VCaP (cell line): ENCODE measurements at regions not wholly inside any gene's neighbourhood (a gene's known extent, or its start where the extent isn't known, plus 50 kb on each side); places are given as distances from the start of the nearest gene placed in this dataset.

ENCODE experiments used
- H3K27ac ChIP-seq: fragments of 450-650 bp; 2 replicates; pipeline ENCODE4 v1.5.1; 2017
- TF ChIP-seq, protein P1 (sequence below): fragments of 450-650 bp; conservative IDR thresholded peaks from 2 replicates; pipeline ENCODE4 v1.5.1; 2017; ENCODE audit warnings: mild to moderate bottlenecking, moderate library complexity

DNA sequence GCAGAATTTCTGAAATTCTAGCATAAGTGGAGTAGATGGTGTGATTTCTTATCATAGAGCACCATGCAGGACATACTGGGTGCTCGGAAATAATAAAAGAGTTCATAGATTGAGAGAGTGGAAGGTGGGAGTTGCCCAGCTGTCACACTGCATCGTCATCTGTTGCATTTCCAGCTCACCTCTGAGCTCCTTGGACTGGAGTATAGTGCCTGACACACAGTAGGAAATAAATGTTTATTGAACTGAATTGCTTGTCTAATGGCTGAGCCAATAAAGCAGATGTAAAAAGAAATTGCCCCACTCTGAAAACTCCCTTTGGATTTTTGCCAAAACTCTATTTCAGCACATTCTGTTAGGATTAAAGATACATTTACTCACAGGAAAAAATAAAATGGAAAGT, 108.9 kb upstream of the UBE2E1 start:
- no peak overlapping the region for H3K27ac ChIP-seq
- TF ChIP-seq, protein P1, sequence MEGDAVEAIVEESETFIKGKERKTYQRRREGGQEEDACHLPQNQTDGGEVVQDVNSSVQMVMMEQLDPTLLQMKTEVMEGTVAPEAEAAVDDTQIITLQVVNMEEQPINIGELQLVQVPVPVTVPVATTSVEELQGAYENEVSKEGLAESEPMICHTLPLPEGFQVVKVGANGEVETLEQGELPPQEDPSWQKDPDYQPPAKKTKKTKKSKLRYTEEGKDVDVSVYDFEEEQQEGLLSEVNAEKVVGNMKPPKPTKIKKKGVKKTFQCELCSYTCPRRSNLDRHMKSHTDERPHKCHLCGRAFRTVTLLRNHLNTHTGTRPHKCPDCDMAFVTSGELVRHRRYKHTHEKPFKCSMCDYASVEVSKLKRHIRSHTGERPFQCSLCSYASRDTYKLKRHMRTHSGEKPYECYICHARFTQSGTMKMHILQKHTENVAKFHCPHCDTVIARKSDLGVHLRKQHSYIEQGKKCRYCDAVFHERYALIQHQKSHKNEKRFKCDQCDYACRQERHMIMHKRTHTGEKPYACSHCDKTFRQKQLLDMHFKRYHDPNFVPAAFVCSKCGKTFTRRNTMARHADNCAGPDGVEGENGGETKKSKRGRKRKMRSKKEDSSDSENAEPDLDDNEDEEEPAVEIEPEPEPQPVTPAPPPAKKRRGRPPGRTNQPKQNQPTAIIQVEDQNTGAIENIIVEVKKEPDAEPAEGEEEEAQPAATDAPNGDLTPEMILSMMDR = no peak

DNA sequence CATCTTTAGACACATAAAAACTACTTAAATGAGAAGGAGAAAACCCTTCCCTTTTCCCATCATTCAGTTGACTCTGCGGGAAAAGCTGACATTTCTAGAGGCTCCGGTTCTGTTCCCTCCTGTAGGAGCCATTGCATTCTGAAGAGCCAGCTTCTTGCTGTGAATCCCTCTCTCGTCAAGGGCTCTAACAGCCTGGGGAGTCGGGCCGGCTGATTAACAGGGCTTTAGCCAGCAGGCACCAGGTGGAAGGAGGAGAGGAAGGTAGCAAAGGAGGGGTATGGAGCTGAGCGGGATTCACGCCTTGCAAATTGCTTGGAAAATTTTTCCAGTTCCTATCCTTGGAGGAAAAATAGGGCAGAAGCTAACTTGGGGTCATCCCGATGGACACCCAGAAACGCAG, 108.3 kb upstream of the UBE2E1 start:
- no peak overlapping the region for H3K27ac ChIP-seq
- TF ChIP-seq, protein P1 = no peak

DNA sequence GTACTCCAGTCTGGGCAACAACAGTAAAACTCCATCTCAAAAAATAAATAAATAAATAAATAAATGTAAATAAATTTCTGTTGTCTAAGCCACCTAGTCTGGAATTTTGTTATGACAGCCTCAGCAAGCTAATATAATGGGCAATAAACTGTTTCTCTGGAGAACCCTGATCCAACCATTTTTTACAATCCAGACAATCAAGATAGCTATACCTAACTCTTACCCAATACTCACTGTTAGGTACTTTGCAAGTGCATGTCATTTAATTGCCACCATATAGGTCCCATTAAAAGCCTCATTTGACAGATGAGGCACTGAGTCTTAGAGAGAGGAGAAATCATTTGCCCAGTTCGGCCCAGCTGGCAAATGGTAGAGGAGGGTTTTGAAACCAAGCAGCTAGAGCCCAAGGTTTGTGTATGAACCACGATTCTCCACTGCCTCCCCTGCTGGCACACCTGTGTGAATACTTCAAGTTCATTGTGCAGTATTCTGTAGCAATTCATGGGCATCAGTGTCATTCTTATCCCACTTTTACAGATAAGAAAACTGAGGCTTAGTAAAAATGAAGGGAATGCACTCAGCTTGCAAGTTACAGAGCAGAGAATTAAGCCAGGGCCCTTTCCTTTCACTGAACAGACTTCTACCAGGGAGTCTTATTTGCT, 107.0 kb upstream of the UBE2E1 start:
- TF ChIP-seq, protein P1 = no peak; the same call in 1 of the 2 replicates
- no peak overlapping the region for H3K27ac ChIP-seq

DNA sequence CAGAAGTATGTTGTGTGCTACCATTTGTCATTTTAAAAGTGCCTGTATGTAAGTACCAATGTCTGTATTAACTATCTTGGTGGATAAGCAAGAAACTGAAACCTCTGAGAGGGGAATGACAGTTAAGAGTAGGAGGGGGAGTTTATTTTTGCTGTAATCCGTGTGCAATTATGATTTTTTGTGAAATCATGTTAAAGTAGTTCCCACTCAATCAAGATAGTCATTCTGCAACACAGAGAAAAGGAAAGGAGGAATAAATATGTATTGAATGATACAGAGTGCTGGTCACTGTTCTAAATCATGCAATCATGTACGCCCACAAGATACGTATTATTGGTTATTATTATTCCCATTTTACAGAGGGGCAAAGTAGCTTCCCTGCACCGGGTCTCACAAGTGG, 105.1 kb upstream of the UBE2E1 start:
- H3K27ac ChIP-seq = no peak overlapping the region
- TF ChIP-seq, protein P1 = no peak

DNA sequence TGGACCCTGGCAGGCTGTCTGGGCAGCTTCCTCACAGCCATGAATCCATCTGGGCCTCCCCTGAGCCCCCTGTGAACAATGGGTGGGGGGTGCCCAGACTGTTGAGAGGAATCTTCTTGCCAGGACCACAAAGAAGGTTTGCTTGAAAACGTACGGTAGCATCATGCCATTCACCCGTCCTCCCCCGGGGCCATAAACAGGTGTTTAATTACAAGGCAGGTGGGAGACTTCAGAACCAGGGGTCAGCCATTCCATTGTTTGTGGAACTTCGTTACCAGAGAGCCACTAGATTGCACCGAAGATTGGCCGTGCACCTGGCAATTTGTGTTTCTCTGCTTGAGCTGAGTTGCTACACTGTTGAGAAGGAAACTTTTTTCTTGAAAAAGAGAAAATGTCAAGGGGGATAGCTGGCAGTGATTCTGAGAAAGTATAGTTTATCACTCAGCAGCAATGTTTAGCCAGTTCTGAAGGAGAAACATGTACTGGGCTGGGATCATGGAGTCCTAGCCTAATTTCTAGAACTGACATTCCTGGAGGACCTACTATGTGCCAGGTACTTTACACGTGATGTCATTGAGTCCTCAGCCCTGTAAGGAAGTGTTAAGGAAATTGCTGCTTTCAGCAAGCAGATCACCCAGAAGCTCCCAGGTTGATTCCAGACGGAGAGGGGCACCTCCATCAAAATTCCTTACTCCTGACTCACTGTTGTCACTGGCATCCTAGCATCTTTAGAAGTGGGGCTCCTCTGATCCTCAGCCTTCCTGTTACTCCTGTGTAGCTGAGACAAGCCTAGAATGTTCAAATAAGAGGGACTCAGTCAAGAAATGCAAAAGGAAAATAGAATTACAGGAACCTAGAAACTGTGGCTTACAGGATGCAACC, 103.8 kb upstream of the UBE2E1 start:
- TF ChIP-seq, protein P1 = no peak
- H3K27ac ChIP-seq = no peak overlapping the region

DNA sequence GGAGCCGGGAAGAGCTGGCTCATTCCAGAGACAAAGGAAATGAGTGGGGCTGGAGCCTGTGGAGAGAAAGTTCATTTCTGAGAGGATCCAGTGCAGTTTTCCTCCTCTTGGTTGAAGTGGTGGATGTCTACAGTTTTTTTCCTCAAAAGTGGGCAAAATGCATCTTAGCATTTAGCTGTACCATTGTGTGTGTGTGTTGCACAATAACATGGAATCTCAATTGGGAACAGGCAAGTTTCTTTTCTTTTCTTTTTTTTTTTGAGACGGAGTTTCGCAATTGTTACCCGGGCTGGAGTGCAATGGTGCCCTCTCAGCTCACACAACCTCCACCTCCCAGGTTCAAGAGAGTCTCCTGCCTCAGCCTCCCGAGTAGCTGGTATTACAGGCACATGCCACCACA, 101.5 kb upstream of the UBE2E1 start:
- TF ChIP-seq, protein P1 = no peak
- H3K27ac ChIP-seq = no peak overlapping the region

DNA sequence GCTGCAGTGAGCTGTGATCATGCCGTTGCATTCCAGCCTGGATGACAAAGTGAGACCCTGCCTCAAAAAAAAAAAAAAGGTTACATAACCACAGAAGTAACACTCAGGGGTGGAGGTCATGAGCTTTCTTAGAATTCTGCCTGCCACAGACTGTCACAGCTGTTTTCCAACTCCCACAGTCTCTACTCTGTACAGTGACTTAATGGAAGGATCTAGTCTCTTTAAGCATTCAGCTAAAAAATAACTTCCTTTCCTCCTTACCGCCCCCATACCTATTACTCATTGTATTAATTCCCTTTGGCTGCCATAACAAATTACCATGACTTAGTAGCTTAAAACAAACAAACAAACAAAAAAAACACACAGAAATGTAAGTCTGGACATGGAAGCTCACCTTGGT, 99.6 kb upstream of the UBE2E1 start:
- TF ChIP-seq, protein P1 = no peak
- no peak overlapping the region for H3K27ac ChIP-seq
